ENCODE measurements at regions not wholly inside any gene's neighbourhood (a gene's known extent, or its start where the extent isn't known, plus 50 kb on each side); places are given as distances from the start of the nearest gene placed in this dataset.

- POLR2A ChIA-PET, result no interaction called here
- CTCF ChIA-PET, result no interaction called here
- no peak for DNase-seq (ENCODE audit: extremely low spot score)
Observed at GRCh38 chr6:156725712-156726111, 51.5 kb upstream of the ARID1B start.

GRCh38 chr6:156720691-156721685 lies 56.2 kb upstream of the ARID1B start:
- TF ChIP-seq CTCF (IDR thresholded peaks at IDR 0.05; ENCODE audit: control extremely low read depth, extremely low read depth, low read depth, missing control alignments), result no peak
- ChIA-PET CTCF (interaction anchor here (0.9 to 2.0 kb wide), 12 partner anchors 10 to 170 kb away, joined by 3 to 7 read pairs (median 5); no protein-coding TSS in a partner anchor), POLR2A (interaction anchor here (0.5 to 1.3 kb wide), 6 partner anchors 11 to 269 kb away, joined by 3 to 7 read pairs (median 3); partner anchors contain the start of gene ARID1B)
- peak; percentile 52 for DNase-seq (ENCODE audit: extremely low spot score)

More at GRCh38 chr6:156725712-156726111, 51.5 kb upstream of the ARID1B start:
- no peak for TF ChIP-seq CTCF (IDR thresholded peaks at IDR 0.05; ENCODE audit: control extremely low read depth, extremely low read depth, low read depth, missing control alignments)

- TF ChIP-seq CTCF (IDR thresholded peaks at IDR 0.05; ENCODE audit: control extremely low read depth, extremely low read depth, low read depth, missing control alignments), result no peak
- ChIA-PET CTCF (interaction anchor here (0.9 to 2.0 kb wide), 10 partner anchors 9 to 171 kb away, joined by 3 to 7 read pairs (median 6); no protein-coding TSS in a partner anchor), POLR2A (interaction anchor here (0.7 to 1.3 kb wide), 4 partner anchors 10 to 57 kb away, joined by 3 to 7 read pairs (median 5); partner anchors contain the start of gene ARID1B)
- DNase-seq (ENCODE audit: extremely low spot score), result peak; percentile 76
Observed at GRCh38 chr6:156719720-156720563, 57.2 kb upstream of the ARID1B start.

- no peak for DNase-seq (ENCODE audit: extremely low spot score)
- ChIA-PET POLR2A (interaction anchor here (0.7 kb wide), 1 partner anchor 30 kb away, joined by 5 read pairs; no protein-coding TSS in a partner anchor), CTCF (interaction anchor here (1.8 kb wide), 1 partner anchor 11 kb away, joined by 7 read pairs; no protein-coding TSS in a partner anchor)
- TF ChIP-seq CTCF (IDR thresholded peaks at IDR 0.05; ENCODE audit: control extremely low read depth, extremely low read depth, low read depth, missing control alignments), result no peak
Observed at GRCh38 chr6:156719395-156719719, 57.8 kb upstream of the ARID1B start.

GRCh38 chr6:156718647-156719394 lies 58.4 kb upstream of the ARID1B start:
- TF ChIP-seq CTCF (IDR thresholded peaks at IDR 0.05; ENCODE audit: control extremely low read depth, extremely low read depth, low read depth, missing control alignments), result no peak
- CTCF ChIA-PET, result interaction anchor here (1.0 to 1.2 kb wide), 2 partner anchors 10 to 16 kb away, joined by 3 read pairs; no protein-coding TSS in a partner anchor
- DNase-seq (ENCODE audit: extremely low spot score), result no peak
- POLR2A ChIA-PET, result interaction anchor here (0.7 kb wide), 1 partner anchor 29 kb away, joined by 5 read pairs; no protein-coding TSS in a partner anchor

Measured in GM10248 (cell line).